ENCODE measurements at regions not wholly inside any gene's neighbourhood (a gene's known extent, or its start where the extent isn't known, plus 50 kb on each side); places are given as distances from the start of the nearest gene placed in this dataset.

DNA sequence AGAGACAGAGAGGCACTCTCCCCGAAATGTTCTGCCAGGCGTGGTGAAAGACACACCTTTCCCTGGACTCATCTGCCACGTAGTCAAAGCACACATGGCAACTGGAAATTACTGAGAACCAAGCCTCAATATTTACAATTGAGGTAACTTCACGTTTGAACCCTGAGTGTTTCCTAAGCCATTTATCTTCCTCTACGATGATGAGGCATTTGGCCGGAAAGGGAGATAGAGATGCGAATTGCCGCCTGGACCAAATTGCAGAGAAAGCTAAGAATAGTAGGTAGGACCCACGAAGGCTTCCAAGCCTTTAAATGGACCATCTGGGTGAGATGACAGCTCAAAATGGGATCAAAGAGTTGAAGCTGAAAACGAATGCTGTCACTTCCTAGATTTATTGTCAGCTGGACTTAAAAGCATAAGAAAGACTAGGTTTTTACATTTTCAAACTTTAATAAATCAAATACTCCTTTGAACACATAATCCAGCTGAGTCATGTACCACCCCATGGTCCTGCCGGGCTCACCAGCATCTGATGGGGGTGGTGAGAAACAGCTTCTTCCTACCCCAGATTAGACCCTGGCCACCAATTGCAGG, 135.6 kb upstream of the LYZL2 start:
- TF ChIP-seq, protein P1, sequence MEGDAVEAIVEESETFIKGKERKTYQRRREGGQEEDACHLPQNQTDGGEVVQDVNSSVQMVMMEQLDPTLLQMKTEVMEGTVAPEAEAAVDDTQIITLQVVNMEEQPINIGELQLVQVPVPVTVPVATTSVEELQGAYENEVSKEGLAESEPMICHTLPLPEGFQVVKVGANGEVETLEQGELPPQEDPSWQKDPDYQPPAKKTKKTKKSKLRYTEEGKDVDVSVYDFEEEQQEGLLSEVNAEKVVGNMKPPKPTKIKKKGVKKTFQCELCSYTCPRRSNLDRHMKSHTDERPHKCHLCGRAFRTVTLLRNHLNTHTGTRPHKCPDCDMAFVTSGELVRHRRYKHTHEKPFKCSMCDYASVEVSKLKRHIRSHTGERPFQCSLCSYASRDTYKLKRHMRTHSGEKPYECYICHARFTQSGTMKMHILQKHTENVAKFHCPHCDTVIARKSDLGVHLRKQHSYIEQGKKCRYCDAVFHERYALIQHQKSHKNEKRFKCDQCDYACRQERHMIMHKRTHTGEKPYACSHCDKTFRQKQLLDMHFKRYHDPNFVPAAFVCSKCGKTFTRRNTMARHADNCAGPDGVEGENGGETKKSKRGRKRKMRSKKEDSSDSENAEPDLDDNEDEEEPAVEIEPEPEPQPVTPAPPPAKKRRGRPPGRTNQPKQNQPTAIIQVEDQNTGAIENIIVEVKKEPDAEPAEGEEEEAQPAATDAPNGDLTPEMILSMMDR (conservative IDR thresholded peaks at IDR 0.05; ENCODE audit: low read length): no peak
- TF ChIP-seq EZH2phosphoT487 (IDR thresholded peaks at IDR 0.05; ENCODE audit: borderline replicate concordance): no peak
